NT2/D1 (cell line): ENCODE measurements at regions not wholly inside any gene's neighbourhood (a gene's known extent, or its start where the extent isn't known, plus 50 kb on each side); places are given as distances from the start of the nearest gene placed in this dataset.
A peak's percentile ranks its signal among the peaks of the same experiment; 100 is the strongest.

Source experiments
- DNase-seq: peaks from one replicate; pipeline ENCODE4 v3.0.0-alpha.2; 2011; ENCODE audit warnings: low read depth, low spot score
- H3K27me3 ChIP-seq: 2 replicates; pipeline ENCODE4 v1.6.0; 2011; ENCODE audit warnings: mild to moderate bottlenecking; ENCODE audit not compliant: insufficient read length, insufficient read depth
- H3K36me3 ChIP-seq: 2 replicates; pipeline ENCODE4 v1.6.1; 2011; ENCODE audit warnings: mild to moderate bottlenecking, low read length, mixed read lengths; ENCODE audit not compliant: insufficient read depth, insufficient read length
- H3K4me1 ChIP-seq: 2 replicates; pipeline ENCODE4 v1.5.1; 2011; ENCODE audit not compliant: insufficient read depth, insufficient read length
- H3K4me3 ChIP-seq: 2 replicates; pipeline ENCODE4 v1.5.1; 2011; ENCODE audit warnings: low read depth; ENCODE audit not compliant: insufficient read length
- H3K9ac ChIP-seq: 2 replicates; pipeline ENCODE4 v1.6.0; 2011; ENCODE audit warnings: low read depth; ENCODE audit not compliant: insufficient read length
- H3K9me3 ChIP-seq: 2 replicates; pipeline ENCODE4 v1.5.1; 2011; ENCODE audit warnings: mild to moderate bottlenecking, low read length; ENCODE audit not compliant: insufficient read depth
- SUZ12 ChIP-seq: IDR thresholded peaks from 2 replicates; pipeline ENCODE4 v1.6.1; 2011; ENCODE audit not compliant: insufficient read length, insufficient read depth; ENCODE audit errors: extremely low read depth
- YY1 ChIP-seq: IDR thresholded peaks from 2 replicates; pipeline ENCODE4 v1.6.1; 2011; ENCODE audit not compliant: insufficient read length, insufficient read depth
- ZNF274 ChIP-seq: IDR thresholded peaks from 2 replicates; pipeline ENCODE4 v1.6.1; 2011; ENCODE audit warnings: mild to moderate bottlenecking, low read depth, low read length

DNA sequence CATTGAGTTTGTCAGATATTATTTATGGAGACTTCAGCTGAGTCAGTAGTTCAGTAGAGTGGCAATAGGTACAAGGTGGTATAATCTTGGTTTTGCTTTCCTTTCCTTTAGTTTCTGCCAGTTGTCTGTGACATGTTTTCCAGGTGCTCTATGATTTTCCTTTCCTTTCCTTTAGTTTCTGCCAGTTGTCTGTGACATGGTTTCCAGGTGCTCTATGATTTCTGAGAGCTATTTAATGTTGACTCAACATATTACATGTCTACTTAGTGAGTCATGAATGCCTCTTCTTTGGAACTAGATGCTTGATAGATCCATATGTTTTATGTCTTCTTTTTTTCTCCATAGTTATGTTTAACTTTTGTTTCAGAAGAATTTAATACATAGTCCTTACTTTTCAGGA lies 186.4 kb upstream of the DEFB112 start:
- Histone ChIP-seq H3K9ac (no peak overlapping the region), H3K4me3 (no peak overlapping the region), H3K36me3 (no peaks in the 10 kb centered on the region), H3K27me3 (no peaks in the 10 kb centered on the region), H3K9me3 (no peaks in the 10 kb centered on the region), H3K4me1 (no peaks in the 10 kb centered on the region)
- TF ChIP-seq YY1 = no peak
- TF ChIP-seq SUZ12 = no peak
- TF ChIP-seq ZNF274 = no peak
- no peak for DNase-seq

DNA sequence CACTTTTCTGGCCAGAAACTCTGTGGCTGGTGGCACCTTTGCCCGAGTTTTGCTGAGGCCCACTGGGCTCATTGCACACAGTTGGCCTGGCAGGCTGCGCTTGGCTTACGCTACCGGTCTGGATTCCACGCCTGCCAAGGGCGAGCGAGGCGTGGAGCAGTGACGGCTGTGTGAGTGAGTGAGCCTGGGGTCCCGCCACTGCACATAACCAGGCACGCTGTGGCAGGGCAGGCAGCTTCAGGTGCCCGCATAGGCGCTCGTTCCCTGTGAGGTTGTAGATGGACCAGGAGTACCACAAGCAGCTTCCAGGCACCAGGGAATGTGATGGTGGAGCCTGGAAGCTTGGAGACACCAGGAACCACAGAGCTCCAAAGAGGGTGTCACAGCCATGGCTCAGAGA lies 190.1 kb upstream of the DEFB112 start:
- DNase-seq = no peak
- Histone ChIP-seq H3K36me3 (no peaks in the 10 kb centered on the region), H3K9ac (no peak overlapping the region), H3K9me3 (no peaks in the 10 kb centered on the region), H3K27me3 (no peaks in the 10 kb centered on the region), H3K4me3 (no peak overlapping the region), H3K4me1 (no peaks in the 10 kb centered on the region)
- TF ChIP-seq SUZ12 (no peak), ZNF274 (no peak), YY1 (no peak)

DNA sequence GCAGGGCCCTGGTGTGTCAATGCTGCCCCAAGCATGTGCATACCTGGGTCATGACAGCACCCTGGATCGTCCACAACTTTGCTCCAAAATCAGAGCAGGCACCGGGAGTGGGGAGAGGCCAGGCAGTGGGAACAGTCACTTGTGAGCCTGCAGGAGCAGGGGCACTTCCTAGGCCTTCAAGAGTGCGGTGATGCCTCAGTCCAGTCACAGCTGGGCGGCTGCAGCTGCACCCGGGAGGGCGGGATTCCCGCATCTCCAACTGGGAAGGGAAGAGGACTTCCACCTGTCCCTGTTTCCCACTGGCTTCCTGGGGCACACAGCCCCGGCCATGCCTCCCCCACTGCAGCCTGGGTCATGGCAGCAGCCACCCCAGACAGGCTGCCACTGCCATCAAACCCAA lies 191.3 kb upstream of the DEFB112 start:
- TF ChIP-seq ZNF274 (no peak), SUZ12 (no peak), YY1 (no peak)
- Histone ChIP-seq H3K9ac (no peak overlapping the region), H3K27me3 (no peaks in the 10 kb centered on the region), H3K9me3 (no peaks in the 10 kb centered on the region), H3K4me3 (no peak overlapping the region), H3K4me1 (no peaks in the 10 kb centered on the region), H3K36me3 (no peaks in the 10 kb centered on the region)
- no peak for DNase-seq

DNA sequence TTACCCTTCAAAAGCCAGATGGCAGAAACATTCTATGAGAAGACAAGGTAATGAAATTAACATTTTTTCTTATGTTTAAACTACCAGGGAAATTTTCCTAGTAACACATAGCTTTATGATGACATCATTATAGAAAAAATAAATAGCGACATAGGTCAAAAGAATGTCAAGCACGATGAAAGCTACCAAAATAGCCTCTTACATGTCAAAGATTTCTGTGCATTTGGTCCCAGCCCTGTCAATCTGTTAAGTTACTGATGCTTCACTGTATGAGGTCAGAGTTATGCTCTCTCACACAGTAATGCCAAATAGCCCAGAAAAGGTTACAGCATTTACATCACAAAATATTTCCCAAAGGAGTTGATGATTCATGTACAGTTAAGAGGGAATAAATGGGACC lies 199.8 kb upstream of the DEFB112 start:
- Histone ChIP-seq H3K9me3 (no peaks in the 10 kb centered on the region), H3K9ac (no peak overlapping the region), H3K4me3 (no peak overlapping the region), H3K4me1 (no peaks in the 10 kb centered on the region), H3K36me3 (no peaks in the 10 kb centered on the region), H3K27me3 (no peaks in the 10 kb centered on the region)
- DNase-seq = no peak
- TF ChIP-seq SUZ12 (no peak), YY1 (no peak), ZNF274 (no peak)

GRCh38 chr6:50257322-50257721 lies 207.6 kb upstream of the DEFB112 start:
- H3K9ac ChIP-seq = no peak overlapping the region
- no peaks in the 10 kb centered on the region for H3K27me3 ChIP-seq
- TF ChIP-seq SUZ12 (no peak), YY1 (no peak)
- peaks cover 20% of the 10 kb centered on the region; the same call in 1 of the 2 replicates for H3K9me3 ChIP-seq
- no peaks in the 10 kb centered on the region for H3K4me1 ChIP-seq
- peak; percentile 13 for DNase-seq
- H3K36me3 ChIP-seq = no peaks in the 10 kb centered on the region
- no peak overlapping the region for H3K4me3 ChIP-seq

DNA sequence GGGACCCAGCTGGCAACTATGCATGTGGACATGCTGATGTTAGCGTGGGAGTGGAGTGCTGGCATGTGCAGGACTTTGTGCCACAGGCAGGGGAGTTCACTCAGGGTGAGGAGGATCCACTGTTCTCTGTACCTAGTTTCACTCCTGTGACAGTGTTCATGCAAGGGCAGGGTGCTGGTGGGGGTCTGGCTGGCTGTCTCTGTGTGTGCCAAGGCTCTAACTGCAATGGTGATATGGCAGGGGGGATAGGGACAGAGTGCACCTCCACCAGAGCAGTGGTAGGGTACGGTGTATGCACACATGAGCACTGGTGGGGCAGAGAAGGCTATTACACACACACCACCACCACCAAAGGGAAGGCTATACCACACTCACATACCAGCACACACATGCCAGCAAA lies 210.2 kb upstream of the DEFB112 start:
- H3K4me1 ChIP-seq = no peaks in the 10 kb centered on the region
- TF ChIP-seq SUZ12 = no peak
- TF ChIP-seq ZNF274 = no peak
- TF ChIP-seq YY1 = no peak

GRCh38 chr6:50264995-50265571 lies 215.4 kb upstream of the DEFB112 start:
- peak; percentile 16 for DNase-seq
- Histone ChIP-seq H3K36me3 (no peaks in the 10 kb centered on the region), H3K9ac (no peak overlapping the region), H3K27me3 (no peaks in the 10 kb centered on the region), H3K4me1 (no peaks in the 10 kb centered on the region), H3K9me3 (peaks cover 12% of the 10 kb centered on the region; the same call in 1 of the 2 replicates), H3K4me3 (no peak overlapping the region)
- TF ChIP-seq ZNF274 (no peak), SUZ12 (no peak), YY1 (no peak)

More for the DNA sequence above, 210.2 kb upstream of the DEFB112 start:
- H3K9ac ChIP-seq = no peak overlapping the region
- H3K9me3 ChIP-seq = peaks cover 23% of the 10 kb centered on the region; the same call in 1 of the 2 replicates
- no peaks in the 10 kb centered on the region for H3K36me3 ChIP-seq
- no peak overlapping the region for H3K4me3 ChIP-seq
- no peaks in the 10 kb centered on the region for H3K27me3 ChIP-seq
- DNase-seq = no peak

- no peak for DNase-seq
Measured at GRCh38 chr6:50270415-50270814, 220.7 kb upstream of the DEFB112 start.

More at GRCh38 chr6:50270415-50270814, 220.7 kb upstream of the DEFB112 start:
- Histone ChIP-seq H3K27me3 (no peaks in the 10 kb centered on the region), H3K4me1 (no peaks in the 10 kb centered on the region), H3K9me3 (no peaks in the 10 kb centered on the region), H3K4me3 (no peak overlapping the region), H3K36me3 (no peaks in the 10 kb centered on the region), H3K9ac (no peak overlapping the region)
- TF ChIP-seq SUZ12 (no peak), ZNF274 (no peak), YY1 (no peak)
